Astrocyte (in vitro differentiated cells and primary cell): ENCODE measurements at regions not wholly inside any gene's neighbourhood (a gene's known extent, or its start where the extent isn't known, plus 50 kb on each side); places are given as distances from the start of the nearest gene placed in this dataset.

Source experiments
- DNase-seq: peaks from one replicate; pipeline ENCODE4 v3.0.0-alpha.2; 2010; ENCODE audit warnings: low read depth
- FAIRE-seq: peaks from 2 replicates; lab custom pipeline; 2011; peaks lifted over from hg19 to GRCh38; lab: Jason Lieb, UNC
- H2AFZ ChIP-seq: 2 replicates; pipeline ENCODE4 v1.6.0; 2012; ENCODE audit warnings: low read depth, low read length, inconsistent platforms
- H3K27ac ChIP-seq: 2 replicates; pipeline ENCODE4 v1.5.1; 2011; ENCODE audit warnings: low read depth, low read length, inconsistent platforms
- H3K27me3 ChIP-seq: 2 replicates; pipeline ENCODE4 v1.6.0; 2011; ENCODE audit warnings: low read length, inconsistent platforms; ENCODE audit not compliant: insufficient read depth
- H3K36me3 ChIP-seq: 2 replicates; pipeline ENCODE4 v1.5.1; 2011; ENCODE audit warnings: low read length, inconsistent platforms; ENCODE audit not compliant: insufficient read depth
- H3K4me1 ChIP-seq: 2 replicates; pipeline ENCODE4 v1.5.1; 2011; ENCODE audit warnings: low read length, inconsistent platforms; ENCODE audit not compliant: insufficient read depth
- H3K4me2 ChIP-seq: 2 replicates; pipeline ENCODE4 v1.6.0; 2012; ENCODE audit warnings: low read length, inconsistent platforms
- H3K4me3 ChIP-seq: 2 replicates; pipeline ENCODE4 v1.5.1; 2011; ENCODE audit warnings: low read depth, mild to moderate bottlenecking, low read length, inconsistent platforms; ENCODE audit not compliant: insufficient read depth
- H3K79me2 ChIP-seq: 2 replicates; pipeline ENCODE4 v1.6.0; 2012; ENCODE audit warnings: mild to moderate bottlenecking, low read length, inconsistent platforms; ENCODE audit not compliant: insufficient read depth
- H3K9ac ChIP-seq: 2 replicates; pipeline ENCODE4 v1.6.0; 2012; ENCODE audit warnings: mild to moderate bottlenecking, low read length, inconsistent platforms
- H3K9me3 ChIP-seq: 2 replicates; pipeline ENCODE4 v1.5.1; 2012; ENCODE audit warnings: low read depth, mild to moderate bottlenecking, low read length, inconsistent platforms; ENCODE audit not compliant: insufficient read depth
- H4K20me1 ChIP-seq: 2 replicates; pipeline ENCODE4 v1.6.0; 2012; ENCODE audit warnings: low read length, inconsistent platforms; ENCODE audit not compliant: insufficient read depth
- H3K27ac Mint-ChIP-seq: one replicate; pipeline ENCODE4 v1.8.0; 2021; ENCODE audit warnings: mild to moderate bottlenecking, mixed read lengths; ENCODE audit not compliant: unreplicated experiment
- H3K27me3 Mint-ChIP-seq: one replicate; pipeline ENCODE4 v1.8.0; 2021; ENCODE audit warnings: low read depth, mixed read lengths; ENCODE audit not compliant: unreplicated experiment
- H3K36me3 Mint-ChIP-seq: one replicate; pipeline ENCODE4 v1.8.0; 2021; ENCODE audit warnings: low read depth, mixed read lengths; ENCODE audit not compliant: unreplicated experiment
- H3K4me1 Mint-ChIP-seq: one replicate; pipeline ENCODE4 v1.8.0; 2021; ENCODE audit warnings: low read depth, mixed read lengths; ENCODE audit not compliant: unreplicated experiment
- H3K4me3 Mint-ChIP-seq: one replicate; pipeline ENCODE4 v1.8.0; 2021; ENCODE audit warnings: mild to moderate bottlenecking, moderate library complexity, mixed read lengths; ENCODE audit not compliant: unreplicated experiment
- H3K9me3 Mint-ChIP-seq: one replicate; pipeline ENCODE4 v1.8.0; 2021; ENCODE audit warnings: mild to moderate bottlenecking, mixed read lengths; ENCODE audit not compliant: unreplicated experiment
- CTCF ChIP-seq: IDR thresholded peaks from 2 replicates; pipeline ENCODE4 v1.5.1; 2011; ENCODE audit warnings: low read depth, mild to moderate bottlenecking, inconsistent platforms, low read length, moderate library complexity; ENCODE audit not compliant: insufficient read depth
- EZH2 ChIP-seq: IDR thresholded peaks from 2 replicates; pipeline ENCODE4 v1.6.1; 2012; ENCODE audit warnings: mild to moderate bottlenecking, low read length, inconsistent platforms; ENCODE audit not compliant: insufficient read depth

DNA sequence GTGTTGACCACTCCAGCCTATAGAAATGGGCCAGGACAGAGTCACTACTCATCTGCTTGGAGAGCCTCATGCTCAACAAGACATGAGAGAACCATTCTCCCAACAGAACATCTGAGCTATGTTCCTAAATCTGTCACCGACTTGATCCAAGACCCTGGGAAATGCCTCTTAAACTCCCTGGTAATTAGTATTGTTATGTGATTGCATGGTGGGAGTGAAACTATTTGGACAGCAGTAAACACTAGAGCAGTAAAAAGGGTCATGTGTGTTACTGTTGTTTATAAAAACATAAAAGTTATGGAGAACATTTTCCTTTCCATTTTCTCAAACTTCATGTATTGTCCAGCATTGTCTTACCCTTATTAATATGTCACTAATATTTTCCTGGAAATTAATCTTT is 369.8 kb upstream of the FAT3 start:
- Mint-ChIP-seq H3K27ac (no peak overlapping the region), H3K27me3 (no peaks in the 10 kb centered on the region), H3K4me3 (no peak overlapping the region), H3K36me3 (no peaks in the 10 kb centered on the region), H3K9me3 (no peaks in the 10 kb centered on the region), H3K4me1 (peaks cover 3% of the 10 kb centered on the region)
- Histone ChIP-seq H2AFZ (no peak overlapping the region), H3K27me3 (no peaks in the 10 kb centered on the region), H3K4me2 (no peak overlapping the region), H3K4me1 (no peaks in the 10 kb centered on the region), H3K9me3 (no peaks in the 10 kb centered on the region), H3K79me2 (no peaks in the 10 kb centered on the region), H3K27ac (no peak overlapping the region), H3K4me3 (no peak overlapping the region), H3K9ac (no peak overlapping the region), H3K36me3 (no peaks in the 10 kb centered on the region), H4K20me1 (no peaks in the 10 kb centered on the region)
- FAIRE-seq (no peak), DNase-seq (no peak)
- TF ChIP-seq EZH2, result no peak
- TF ChIP-seq CTCF, result no peak

DNA sequence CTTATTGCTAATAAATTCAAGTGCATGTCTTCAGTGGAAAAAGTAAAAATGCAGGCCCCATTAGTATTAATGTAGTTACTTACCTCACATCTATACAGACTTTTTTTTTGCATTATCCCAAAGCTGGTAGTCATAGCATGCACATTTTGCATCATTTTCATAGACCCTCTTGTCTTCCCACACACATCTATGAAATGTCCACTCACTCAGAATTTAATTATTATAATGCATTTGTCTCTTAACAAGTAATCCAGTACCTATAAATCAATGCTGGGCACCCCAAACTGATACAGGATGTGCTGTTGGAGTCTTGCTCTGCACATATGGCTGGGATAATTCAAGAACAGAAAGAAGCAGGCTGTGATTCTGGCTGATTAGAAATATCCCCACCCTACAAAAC is 370.4 kb upstream of the FAT3 start:
- Mint-ChIP-seq H3K9me3 (no peaks in the 10 kb centered on the region), H3K27ac (no peak overlapping the region), H3K36me3 (no peaks in the 10 kb centered on the region), H3K4me1 (peaks cover 3% of the 10 kb centered on the region), H3K27me3 (no peaks in the 10 kb centered on the region), H3K4me3 (no peak overlapping the region)
- no peaks in the 10 kb centered on the region for H4K20me1 ChIP-seq
- H3K36me3 ChIP-seq, result no peaks in the 10 kb centered on the region
- no peak overlapping the region for H3K9ac ChIP-seq
- no peak overlapping the region for H3K4me2 ChIP-seq
- H2AFZ ChIP-seq, result no peak overlapping the region
- DNase-seq (no peak), FAIRE-seq (no peak)
- H3K4me3 ChIP-seq, result no peak overlapping the region
- no peak overlapping the region for H3K27ac ChIP-seq
- no peaks in the 10 kb centered on the region for H3K27me3 ChIP-seq
- H3K4me1 ChIP-seq, result no peaks in the 10 kb centered on the region
- TF ChIP-seq EZH2, result no peak
- no peak for TF ChIP-seq CTCF
- no peaks in the 10 kb centered on the region for H3K9me3 ChIP-seq
- H3K79me2 ChIP-seq, result no peaks in the 10 kb centered on the region

GRCh38 chr11:91851908-91852307 is 372.7 kb upstream of the FAT3 start:
- H2AFZ ChIP-seq, result no peak overlapping the region
- no peaks in the 10 kb centered on the region for H3K9me3 ChIP-seq
- FAIRE-seq (no peak), DNase-seq (no peak)
- Mint-ChIP-seq H3K4me3 (no peak overlapping the region), H3K27me3 (no peaks in the 10 kb centered on the region), H3K36me3 (no peaks in the 10 kb centered on the region), H3K9me3 (no peaks in the 10 kb centered on the region), H3K27ac (no peak overlapping the region), H3K4me1 (peaks cover 3% of the 10 kb centered on the region)
- no peaks in the 10 kb centered on the region for H3K27me3 ChIP-seq
- H4K20me1 ChIP-seq, result no peaks in the 10 kb centered on the region
- H3K36me3 ChIP-seq, result no peaks in the 10 kb centered on the region
- no peaks in the 10 kb centered on the region for H3K79me2 ChIP-seq
- no peak overlapping the region for H3K4me2 ChIP-seq
- H3K9ac ChIP-seq, result no peak overlapping the region
- no peak overlapping the region for H3K27ac ChIP-seq
- no peak overlapping the region for H3K4me3 ChIP-seq
- no peaks in the 10 kb centered on the region for H3K4me1 ChIP-seq
- TF ChIP-seq CTCF, result no peak
- no peak for TF ChIP-seq EZH2
